ENCODE measurements at regions not wholly inside any gene's neighbourhood (a gene's known extent, or its start where the extent isn't known, plus 50 kb on each side); places are given as distances from the start of the nearest gene placed in this dataset.

GRCh38 chr5:6026766-6027406, 351.5 kb downstream of the MED10 start:
- no peaks in the 10 kb centered on the region for H3K4me1 Mint-ChIP-seq
- no peaks in the 10 kb centered on the region for H3K9me3 Mint-ChIP-seq
- H3K4me3 Mint-ChIP-seq: no peak overlapping the region
- peaks cover 14% of the 10 kb centered on the region for H3K27me3 Mint-ChIP-seq
- no peak overlapping the region for H3K27ac Mint-ChIP-seq
- ATAC-seq (replicated peaks): no peak
- no peaks in the 10 kb centered on the region for H3K36me3 Mint-ChIP-seq (ENCODE audit: low read depth)

- H3K4me1 Mint-ChIP-seq: no peaks in the 10 kb centered on the region
- no peak overlapping the region for H3K4me3 Mint-ChIP-seq
- H3K9me3 Mint-ChIP-seq: no peaks in the 10 kb centered on the region
- no peak for ATAC-seq (replicated peaks)
- no peaks in the 10 kb centered on the region for H3K36me3 Mint-ChIP-seq (ENCODE audit: low read depth)
- H3K27me3 Mint-ChIP-seq: peaks cover 7% of the 10 kb centered on the region
- H3K27ac Mint-ChIP-seq: no peak overlapping the region
Measured at GRCh38 chr5:6019612-6020011, 358.7 kb downstream of the MED10 start.

- ATAC-seq (replicated peaks): no peak
Measured at GRCh38 chr5:6013506-6013905, 364.8 kb downstream of the MED10 start.

GRCh38 chr5:6011199-6011598, 367.1 kb downstream of the MED10 start:
- no peak for ATAC-seq (replicated peaks)
- H3K27ac Mint-ChIP-seq: no peak overlapping the region
- H3K36me3 Mint-ChIP-seq (ENCODE audit: low read depth): no peaks in the 10 kb centered on the region
- no peaks in the 10 kb centered on the region for H3K4me1 Mint-ChIP-seq
- H3K4me3 Mint-ChIP-seq: no peak overlapping the region
- peaks cover 13% of the 10 kb centered on the region for H3K27me3 Mint-ChIP-seq
- H3K9me3 Mint-ChIP-seq: peaks cover 6% of the 10 kb centered on the region

More at GRCh38 chr5:6013506-6013905, 364.8 kb downstream of the MED10 start:
- H3K36me3 Mint-ChIP-seq (ENCODE audit: low read depth): no peaks in the 10 kb centered on the region
- no peak overlapping the region for H3K4me3 Mint-ChIP-seq
- peaks cover 5% of the 10 kb centered on the region for H3K27me3 Mint-ChIP-seq
- H3K9me3 Mint-ChIP-seq: peaks cover 6% of the 10 kb centered on the region
- H3K4me1 Mint-ChIP-seq: no peaks in the 10 kb centered on the region
- H3K27ac Mint-ChIP-seq: no peak overlapping the region

GRCh38 chr5:6006838-6007314, 371.5 kb downstream of the MED10 start:
- H3K27ac Mint-ChIP-seq: no peak overlapping the region
- H3K4me1 Mint-ChIP-seq: no peaks in the 10 kb centered on the region
- H3K36me3 Mint-ChIP-seq (ENCODE audit: low read depth): no peaks in the 10 kb centered on the region
- peaks cover 17% of the 10 kb centered on the region for H3K27me3 Mint-ChIP-seq
- no peaks in the 10 kb centered on the region for H3K9me3 Mint-ChIP-seq
- H3K4me3 Mint-ChIP-seq: no peak overlapping the region
- ATAC-seq (replicated peaks): no peak

GRCh38 chr5:6003040-6003825, 375.1 kb downstream of the MED10 start:
- Mint-ChIP-seq H3K27me3 (peaks cover 14% of the 10 kb centered on the region), H3K4me1 (no peaks in the 10 kb centered on the region), H3K27ac (no peak overlapping the region), H3K9me3 (peaks cover 7% of the 10 kb centered on the region), H3K4me3 (no peak overlapping the region), H3K36me3 (ENCODE audit: low read depth) (no peaks in the 10 kb centered on the region)
- ATAC-seq (replicated peaks): no peak

- Mint-ChIP-seq H3K4me1 (no peaks in the 10 kb centered on the region), H3K36me3 (ENCODE audit: low read depth) (no peaks in the 10 kb centered on the region), H3K27me3 (peaks cover 11% of the 10 kb centered on the region), H3K27ac (no peak overlapping the region), H3K9me3 (peaks cover 18% of the 10 kb centered on the region), H3K4me3 (no peak overlapping the region)
- no peak for ATAC-seq (replicated peaks)
Measured at GRCh38 chr5:6000867-6001266, 377.5 kb downstream of the MED10 start.

- Mint-ChIP-seq H3K36me3 (ENCODE audit: low read depth) (no peaks in the 10 kb centered on the region), H3K4me3 (no peak overlapping the region), H3K27me3 (peaks cover 3% of the 10 kb centered on the region), H3K4me1 (no peaks in the 10 kb centered on the region), H3K27ac (no peak overlapping the region), H3K9me3 (peaks cover 37% of the 10 kb centered on the region)
- ATAC-seq (replicated peaks): no peak
Measured at GRCh38 chr5:5995819-5996218, 382.5 kb downstream of the MED10 start.

- no peaks in the 10 kb centered on the region for H3K4me1 Mint-ChIP-seq
- H3K27me3 Mint-ChIP-seq: no peaks in the 10 kb centered on the region
- ATAC-seq (replicated peaks): no peak
- H3K4me3 Mint-ChIP-seq: no peak overlapping the region
- no peak overlapping the region for H3K27ac Mint-ChIP-seq
- no peaks in the 10 kb centered on the region for H3K36me3 Mint-ChIP-seq (ENCODE audit: low read depth)
- H3K9me3 Mint-ChIP-seq: no peaks in the 10 kb centered on the region
Measured at GRCh38 chr5:5986492-5987178, 391.7 kb downstream of the MED10 start.

- Mint-ChIP-seq H3K9me3 (no peaks in the 10 kb centered on the region), H3K4me1 (no peaks in the 10 kb centered on the region)
Measured at GRCh38 chr5:5985332-5985731, 393.0 kb downstream of the MED10 start.

GRCh38 chr5:5983261-5983980, 394.9 kb downstream of the MED10 start:
- Mint-ChIP-seq H3K36me3 (ENCODE audit: low read depth) (no peaks in the 10 kb centered on the region), H3K9me3 (no peaks in the 10 kb centered on the region), H3K4me3 (no peak overlapping the region), H3K27ac (no peak overlapping the region), H3K27me3 (no peaks in the 10 kb centered on the region), H3K4me1 (no peaks in the 10 kb centered on the region)
- no peak for ATAC-seq (replicated peaks)

More at GRCh38 chr5:5985332-5985731, 393.0 kb downstream of the MED10 start:
- no peak for ATAC-seq (replicated peaks)
- no peaks in the 10 kb centered on the region for H3K27me3 Mint-ChIP-seq
- no peaks in the 10 kb centered on the region for H3K36me3 Mint-ChIP-seq (ENCODE audit: low read depth)
- no peak overlapping the region for H3K4me3 Mint-ChIP-seq
- H3K27ac Mint-ChIP-seq: no peak overlapping the region

- H3K9me3 Mint-ChIP-seq: no peaks in the 10 kb centered on the region
- H3K27me3 Mint-ChIP-seq: peaks cover 4% of the 10 kb centered on the region
- H3K27ac Mint-ChIP-seq: no peak overlapping the region
- no peak overlapping the region for H3K4me3 Mint-ChIP-seq
- no peaks in the 10 kb centered on the region for H3K36me3 Mint-ChIP-seq (ENCODE audit: low read depth)
- H3K4me1 Mint-ChIP-seq: no peaks in the 10 kb centered on the region
- no peak for ATAC-seq (replicated peaks)
Measured at GRCh38 chr5:5981562-5981961, 396.8 kb downstream of the MED10 start.

- Mint-ChIP-seq H3K27ac (no peak overlapping the region), H3K27me3 (peaks cover 6% of the 10 kb centered on the region), H3K4me3 (no peak overlapping the region), H3K36me3 (ENCODE audit: low read depth) (no peaks in the 10 kb centered on the region), H3K9me3 (no peaks in the 10 kb centered on the region), H3K4me1 (no peaks in the 10 kb centered on the region)
- ATAC-seq (replicated peaks): no peak
Measured at GRCh38 chr5:5980538-5980895, 397.8 kb downstream of the MED10 start.

GRCh38 chr5:5979761-5980537, 398.4 kb downstream of the MED10 start:
- no peak overlapping the region for H3K4me3 Mint-ChIP-seq
- no peak for ATAC-seq (replicated peaks)
- H3K4me1 Mint-ChIP-seq: no peaks in the 10 kb centered on the region
- no peaks in the 10 kb centered on the region for H3K36me3 Mint-ChIP-seq (ENCODE audit: low read depth)
- peaks cover 6% of the 10 kb centered on the region for H3K27me3 Mint-ChIP-seq
- H3K27ac Mint-ChIP-seq: no peak overlapping the region
- H3K9me3 Mint-ChIP-seq: no peaks in the 10 kb centered on the region
